Bronchial epithelial cell (primary cell): ENCODE measurements at regions not wholly inside any gene's neighbourhood (a gene's known extent, or its start where the extent isn't known, plus 50 kb on each side); places are given as distances from the start of the nearest gene placed in this dataset.
A peak's percentile ranks its signal among the peaks of the same experiment; 100 is the strongest.

Experiments
- DNase-seq: peaks from one replicate; pipeline ENCODE4 v3.0.0-alpha.2; 2010; ENCODE audit warnings: low read depth
- FAIRE-seq: peaks from 2 replicates; lab custom pipeline; 2011; peaks lifted over from hg19 to GRCh38; lab: Jason Lieb, UNC
- H3K27me3 ChIP-seq: 2 replicates; pipeline ENCODE4 v1.5.1; 2011; ENCODE audit warnings: low read length; ENCODE audit not compliant: control insufficient read depth, insufficient read depth
- H3K36me3 ChIP-seq: 2 replicates; pipeline ENCODE4 v1.5.1; 2011; ENCODE audit warnings: low read length; ENCODE audit not compliant: control insufficient read depth, insufficient read depth
- H3K4me3 ChIP-seq: 2 replicates; pipeline ENCODE4 v1.5.1; 2011; ENCODE audit warnings: mild to moderate bottlenecking, low read depth, low read length, control low read depth
- TF ChIP-seq, protein P1 (sequence below): IDR thresholded peaks from 2 replicates; pipeline ENCODE4 v1.5.1; 2011; ENCODE audit warnings: mild to moderate bottlenecking, moderate library complexity, low read length, control low read depth, inconsistent platforms; ENCODE audit not compliant: insufficient read depth, severe bottlenecking

DNA sequence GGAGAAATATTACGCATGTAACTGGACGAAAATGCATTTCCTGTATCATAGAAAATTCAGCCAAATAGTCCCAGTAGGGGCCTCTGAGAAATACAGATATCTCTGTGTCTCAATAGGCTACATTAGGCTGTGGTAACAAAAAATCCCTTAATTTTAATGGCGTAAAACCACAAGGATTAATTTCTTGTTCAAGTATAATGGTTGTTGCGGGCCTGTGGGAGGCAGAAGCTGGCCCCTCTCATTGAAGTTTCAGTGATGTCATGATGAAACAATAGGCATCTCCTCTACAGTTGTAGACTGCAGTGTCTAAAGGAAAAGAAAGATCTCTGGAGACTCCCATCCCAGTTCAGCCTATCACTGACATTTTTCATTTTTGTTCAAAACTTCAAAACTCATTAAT is 1625.6 kb upstream of the C9orf72 start:
- no peak for FAIRE-seq
- TF ChIP-seq, protein P1, sequence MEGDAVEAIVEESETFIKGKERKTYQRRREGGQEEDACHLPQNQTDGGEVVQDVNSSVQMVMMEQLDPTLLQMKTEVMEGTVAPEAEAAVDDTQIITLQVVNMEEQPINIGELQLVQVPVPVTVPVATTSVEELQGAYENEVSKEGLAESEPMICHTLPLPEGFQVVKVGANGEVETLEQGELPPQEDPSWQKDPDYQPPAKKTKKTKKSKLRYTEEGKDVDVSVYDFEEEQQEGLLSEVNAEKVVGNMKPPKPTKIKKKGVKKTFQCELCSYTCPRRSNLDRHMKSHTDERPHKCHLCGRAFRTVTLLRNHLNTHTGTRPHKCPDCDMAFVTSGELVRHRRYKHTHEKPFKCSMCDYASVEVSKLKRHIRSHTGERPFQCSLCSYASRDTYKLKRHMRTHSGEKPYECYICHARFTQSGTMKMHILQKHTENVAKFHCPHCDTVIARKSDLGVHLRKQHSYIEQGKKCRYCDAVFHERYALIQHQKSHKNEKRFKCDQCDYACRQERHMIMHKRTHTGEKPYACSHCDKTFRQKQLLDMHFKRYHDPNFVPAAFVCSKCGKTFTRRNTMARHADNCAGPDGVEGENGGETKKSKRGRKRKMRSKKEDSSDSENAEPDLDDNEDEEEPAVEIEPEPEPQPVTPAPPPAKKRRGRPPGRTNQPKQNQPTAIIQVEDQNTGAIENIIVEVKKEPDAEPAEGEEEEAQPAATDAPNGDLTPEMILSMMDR, result no peak
- H3K36me3 ChIP-seq, result no peaks in the 10 kb centered on the region
- DNase-seq, result no peak
- H3K4me3 ChIP-seq, result no peak overlapping the region
- H3K27me3 ChIP-seq, result no peaks in the 10 kb centered on the region

DNA sequence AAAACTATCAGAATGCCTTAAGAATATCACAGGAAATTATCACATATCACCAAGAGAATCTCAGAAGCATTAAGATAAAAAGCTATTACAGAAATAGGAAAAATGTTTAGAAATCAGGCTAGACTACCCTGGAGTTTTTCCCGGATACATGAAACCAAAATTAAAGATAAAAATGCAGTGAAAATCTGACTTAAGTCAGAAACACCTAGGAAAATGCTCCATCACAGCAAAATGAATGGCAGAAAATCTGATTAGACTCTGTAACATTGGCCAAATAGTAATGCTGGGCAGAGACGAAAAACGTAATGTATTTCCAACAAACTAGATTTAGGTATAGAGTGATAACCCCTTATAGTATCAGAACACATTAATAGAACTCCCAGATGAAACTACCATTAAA is 1626.7 kb upstream of the C9orf72 start:
- no peak for FAIRE-seq
- no peak for DNase-seq
- no peak overlapping the region for H3K4me3 ChIP-seq
- no peaks in the 10 kb centered on the region for H3K36me3 ChIP-seq
- no peaks in the 10 kb centered on the region for H3K27me3 ChIP-seq
- TF ChIP-seq, protein P1, result no peak

DNA sequence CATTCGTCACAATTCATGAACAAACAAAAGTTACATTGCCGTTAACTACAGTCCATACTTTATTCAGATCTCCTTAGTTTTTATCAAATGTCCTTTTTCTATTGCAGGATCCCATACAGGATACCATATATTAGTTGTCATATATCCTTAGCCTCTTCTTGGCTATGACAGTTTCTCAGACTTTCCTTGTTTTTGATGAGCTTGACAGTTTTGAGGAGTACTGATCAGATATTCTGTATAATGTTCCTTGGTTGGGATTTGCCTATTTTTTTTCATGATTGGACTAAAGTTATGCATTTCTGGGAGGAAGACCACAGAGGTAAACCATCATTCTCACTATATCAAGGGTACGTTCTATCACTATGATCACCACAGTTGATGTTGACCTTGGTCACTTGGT is 1627.4 kb upstream of the C9orf72 start:
- TF ChIP-seq, protein P1, result no peak
- no peak for FAIRE-seq

DNA sequence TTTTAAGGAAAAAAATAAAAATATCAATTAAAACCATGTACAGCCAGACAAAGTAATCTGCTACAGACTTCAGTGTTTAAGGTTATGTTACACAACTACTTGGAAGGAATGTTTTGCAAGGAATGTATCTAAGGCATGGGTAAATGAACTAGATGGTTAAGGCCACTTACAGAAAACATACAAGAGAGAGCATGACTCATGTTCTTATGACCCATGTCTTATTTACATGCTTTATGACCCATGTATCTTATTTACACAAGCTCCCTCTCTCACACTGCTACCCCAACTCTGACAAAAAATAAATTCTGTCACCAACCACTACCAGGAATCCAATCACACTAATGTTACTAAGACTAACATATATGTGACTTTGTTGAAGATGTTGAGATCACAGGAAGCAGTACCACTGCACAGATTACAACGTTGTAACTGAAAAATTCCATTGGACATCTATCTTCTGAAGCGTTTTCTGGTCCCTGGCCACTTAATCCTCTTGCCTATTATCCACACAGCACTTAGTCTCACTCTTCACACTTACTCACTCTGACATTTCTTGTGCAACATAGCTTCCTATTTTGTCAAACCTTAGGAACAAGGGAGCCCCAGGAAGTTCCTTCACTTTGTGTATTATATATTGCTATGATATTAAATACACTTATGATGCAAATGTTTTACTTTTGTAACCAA is 1630.1 kb upstream of the C9orf72 start:
- H3K36me3 ChIP-seq, result no peaks in the 10 kb centered on the region
- FAIRE-seq (no peak), DNase-seq (peak; percentile 15)
- H3K4me3 ChIP-seq, result no peak overlapping the region
- H3K27me3 ChIP-seq, result no peaks in the 10 kb centered on the region
- TF ChIP-seq, protein P1, result no peak

More for the DNA sequence above, 1627.4 kb upstream of the C9orf72 start:
- DNase-seq, result no peak
- no peaks in the 10 kb centered on the region for H3K27me3 ChIP-seq
- no peaks in the 10 kb centered on the region for H3K36me3 ChIP-seq
- H3K4me3 ChIP-seq, result no peak overlapping the region

DNA sequence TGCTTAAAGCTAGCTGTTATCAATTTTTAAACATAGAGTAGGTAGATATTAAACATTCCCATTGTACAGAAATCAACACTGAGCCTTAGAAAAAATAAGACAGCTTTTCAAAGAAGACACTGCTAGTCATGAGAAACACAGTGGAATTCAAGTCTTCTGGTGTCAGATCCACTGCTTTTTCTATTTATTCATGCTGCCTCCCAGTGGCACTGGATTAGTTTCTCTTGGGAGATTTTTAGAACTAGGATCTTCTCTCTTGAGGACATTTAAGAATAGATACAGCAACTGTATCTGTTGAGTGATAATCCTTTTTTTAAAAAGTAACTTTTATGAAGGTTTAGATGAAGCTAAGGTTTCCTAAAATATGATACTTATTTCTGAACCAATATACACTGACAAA is 1635.4 kb upstream of the C9orf72 start:
- TF ChIP-seq, protein P1, result no peak
- DNase-seq, result no peak
- FAIRE-seq, result no peak
- H3K4me3 ChIP-seq, result no peak overlapping the region
- peaks cover 18% of the 10 kb centered on the region for H3K27me3 ChIP-seq
- H3K36me3 ChIP-seq, result no peaks in the 10 kb centered on the region
